NCI-H2171 treated with DMSO at 0.1 percent for 48 hours (cell line): ENCODE measurements at regions not wholly inside any gene's neighbourhood (a gene's known extent, or its start where the extent isn't known, plus 50 kb on each side); places are given as distances from the start of the nearest gene placed in this dataset.
"Not testable (repeated sequence)": the region's sequence is repeated elsewhere in the genome, so short reads cannot be mapped to it uniquely, and the experiment has no call there.

Experiments
- DNase-seq: peaks from one replicate; lab custom pipeline; 2025; lab: John Stamatoyannopoulos, UW

- DNase-seq, result no peak
These were observed 469.2 kb upstream of the ANO5 start for GRCh38 chr11:21723678-21724077.

DNA sequence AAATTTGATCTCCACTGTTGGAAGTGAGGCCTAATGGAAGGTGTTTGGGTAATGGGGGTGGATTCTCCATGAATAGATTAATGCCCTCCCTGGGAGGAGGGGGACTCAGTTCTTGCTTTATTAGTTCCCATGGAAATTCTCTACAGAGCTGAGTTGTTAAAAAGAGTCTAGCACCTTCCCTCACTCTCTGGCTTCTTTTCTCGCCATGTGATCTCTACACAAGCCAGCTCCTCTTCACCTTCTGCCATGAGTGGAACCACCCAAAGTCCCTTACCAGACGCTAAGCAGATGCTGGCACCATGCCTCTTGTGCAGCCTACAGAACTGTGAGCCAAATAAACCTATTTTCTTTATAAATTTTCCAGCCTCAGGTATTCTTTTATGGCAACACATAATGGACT, 465.8 kb upstream of the ANO5 start:
- no peak for DNase-seq

DNA sequence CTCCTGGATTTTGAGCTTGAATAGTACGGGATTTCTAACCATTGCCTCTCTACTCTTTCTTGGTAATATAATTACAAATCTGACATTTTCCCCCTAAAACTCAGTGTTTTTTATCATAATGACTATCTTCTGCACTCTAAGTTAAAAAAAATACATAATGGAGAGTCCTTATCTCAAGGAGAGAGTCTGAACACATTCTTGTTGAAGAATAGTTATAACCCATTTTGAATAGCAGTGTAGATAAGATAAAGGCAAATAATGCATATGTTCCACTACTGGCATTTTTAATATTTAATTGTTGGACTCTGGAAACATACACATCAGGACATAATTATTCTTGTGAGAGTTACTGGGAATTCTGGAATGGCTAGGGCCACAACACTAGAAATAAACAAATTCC, 456.5 kb upstream of the ANO5 start:
- DNase-seq, result no peak

GRCh38 chr11:21752475-21753243, 440.2 kb upstream of the ANO5 start:
- DNase-seq, result not testable (repeated sequence)

- not testable (repeated sequence) for DNase-seq
These were observed 439.6 kb upstream of the ANO5 start for GRCh38 chr11:21753244-21753767.

DNA sequence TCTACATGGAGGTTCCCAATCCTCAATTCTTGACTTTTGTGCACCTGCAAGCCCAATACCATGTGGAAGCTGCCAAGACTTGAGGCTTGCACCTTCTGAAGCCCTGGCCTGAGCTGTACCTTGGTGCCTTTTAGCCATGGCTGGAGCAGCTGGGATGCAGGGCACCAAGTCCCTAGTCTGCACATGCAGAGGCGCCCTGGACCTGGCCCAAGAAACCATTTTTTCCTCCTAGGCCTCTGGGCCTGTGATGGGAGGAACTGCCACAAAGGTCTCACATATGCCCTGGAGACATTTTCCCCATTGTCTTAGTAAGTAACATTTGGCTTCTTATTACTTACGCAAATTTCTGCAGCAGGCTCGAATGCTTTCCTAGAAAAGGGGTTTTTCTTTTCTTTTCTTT, 431.9 kb upstream of the ANO5 start:
- no peak for DNase-seq

DNA sequence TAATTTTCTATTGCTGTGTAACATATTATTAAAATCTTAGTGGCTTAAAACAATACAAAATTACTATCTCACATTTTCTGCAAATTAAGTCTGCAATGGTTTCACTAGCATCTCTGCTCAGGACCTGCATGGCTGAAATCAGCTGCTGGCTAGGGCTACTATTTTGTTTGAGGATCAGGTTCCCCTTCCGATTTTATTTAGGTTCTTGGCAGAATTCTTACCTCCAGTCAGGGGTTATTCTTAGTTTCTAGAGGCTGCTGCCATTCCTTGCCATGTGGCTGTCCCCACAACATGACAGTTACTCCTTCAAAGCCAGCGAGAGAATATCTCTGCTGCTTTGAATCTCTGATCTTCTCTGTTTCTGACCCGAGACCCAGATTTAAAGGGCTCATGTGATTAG, 424.5 kb upstream of the ANO5 start:
- no peak for DNase-seq

DNA sequence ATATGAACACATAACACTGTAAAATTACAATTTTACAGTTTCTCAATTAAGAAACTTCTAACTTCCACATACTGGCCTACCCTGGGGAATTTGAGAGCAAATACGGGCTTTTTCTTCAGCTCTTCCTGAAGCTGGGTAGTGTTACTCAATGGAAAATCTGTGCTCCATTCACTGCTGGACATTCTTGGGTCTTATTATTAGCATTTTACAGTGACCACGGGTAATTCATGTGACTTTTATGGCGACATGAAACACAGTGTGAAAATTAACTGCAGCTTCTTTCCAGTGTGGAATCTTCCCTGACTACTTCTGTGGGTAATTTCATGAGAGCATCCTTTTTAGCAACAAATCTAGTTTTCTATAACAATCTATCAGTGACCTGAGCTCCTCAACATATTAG, 423.7 kb upstream of the ANO5 start:
- no peak for DNase-seq

DNA sequence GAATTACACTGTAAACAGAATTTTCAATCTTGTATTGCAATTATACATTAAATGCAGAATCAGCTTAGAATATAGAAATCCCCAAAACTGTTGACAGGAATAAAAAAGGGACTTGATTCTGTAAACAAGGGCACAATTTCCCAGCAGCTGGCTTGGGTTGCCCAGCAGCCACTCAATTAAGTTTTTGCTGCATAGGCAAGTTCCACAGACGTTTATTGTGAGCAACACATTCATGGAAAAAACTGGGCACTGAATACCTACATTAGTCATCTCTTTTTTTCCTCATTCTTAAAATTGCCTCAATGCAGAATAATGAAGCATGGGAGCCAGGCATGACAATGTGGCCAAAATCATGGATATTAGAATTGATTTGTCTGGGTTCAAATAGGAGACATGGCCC, 421.8 kb upstream of the ANO5 start:
- DNase-seq, result no peak

- DNase-seq, result no peak
These were observed 418.7 kb upstream of the ANO5 start for GRCh38 chr11:21774212-21774611.

DNA sequence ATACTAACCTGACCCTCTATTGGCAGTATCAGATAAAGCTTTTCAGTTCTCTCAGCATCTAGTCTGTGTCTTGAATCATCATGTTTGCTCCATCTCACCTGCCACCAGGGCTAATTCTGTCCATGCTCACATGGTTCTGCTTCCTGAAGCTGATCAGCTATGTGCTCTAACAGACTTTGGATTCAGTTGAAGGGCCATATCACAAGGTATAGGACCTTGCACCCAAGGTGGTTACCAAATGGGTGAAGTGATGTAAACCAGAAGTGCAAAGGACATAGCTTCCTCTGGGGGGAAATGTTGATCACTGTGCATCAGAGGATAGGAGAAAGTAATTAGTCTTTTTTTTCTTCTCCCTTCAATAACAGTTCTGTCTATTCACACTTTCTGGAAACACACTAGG, 417.0 kb upstream of the ANO5 start:
- DNase-seq, result no peak

DNA sequence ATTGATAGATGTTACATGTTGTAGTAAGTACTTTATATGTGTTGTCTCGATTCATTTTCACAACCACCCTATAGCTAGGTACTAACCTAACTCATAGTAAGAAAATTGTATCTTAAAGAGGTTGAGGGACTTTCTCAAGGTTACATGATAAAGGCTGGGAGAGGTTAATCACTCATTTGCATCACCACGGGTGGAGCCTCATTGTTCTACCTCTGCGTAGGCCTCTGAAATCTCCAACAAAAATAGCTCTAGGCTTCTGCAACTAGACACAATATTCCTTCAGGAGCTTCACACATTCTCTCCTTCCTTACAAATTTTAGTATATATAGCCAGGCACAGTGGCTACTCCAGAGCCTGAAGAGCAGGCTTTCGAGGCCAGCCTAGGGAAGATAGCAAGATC, 408.9 kb upstream of the ANO5 start:
- DNase-seq, result no peak

DNA sequence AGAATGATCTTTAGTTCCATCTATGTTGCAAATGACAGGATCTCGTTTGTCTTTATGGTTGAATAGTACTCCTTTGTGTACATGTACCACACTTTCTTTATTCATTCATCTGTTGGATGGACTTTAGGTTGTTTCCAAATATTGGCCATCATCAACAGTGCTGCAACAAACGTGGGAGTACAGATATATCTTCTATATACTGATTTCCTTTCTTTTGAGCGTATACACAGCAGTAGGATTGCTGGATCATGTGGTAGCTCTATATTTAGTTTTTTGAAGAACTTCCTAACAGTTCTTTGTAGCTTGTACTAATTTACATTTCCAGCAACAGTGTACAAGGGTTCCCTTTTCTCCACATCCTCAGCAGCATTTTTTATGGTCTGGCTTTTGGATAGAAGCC, 407.5 kb upstream of the ANO5 start:
- DNase-seq, result no peak

GRCh38 chr11:21794306-21794705, 398.6 kb upstream of the ANO5 start:
- DNase-seq, result no peak

DNA sequence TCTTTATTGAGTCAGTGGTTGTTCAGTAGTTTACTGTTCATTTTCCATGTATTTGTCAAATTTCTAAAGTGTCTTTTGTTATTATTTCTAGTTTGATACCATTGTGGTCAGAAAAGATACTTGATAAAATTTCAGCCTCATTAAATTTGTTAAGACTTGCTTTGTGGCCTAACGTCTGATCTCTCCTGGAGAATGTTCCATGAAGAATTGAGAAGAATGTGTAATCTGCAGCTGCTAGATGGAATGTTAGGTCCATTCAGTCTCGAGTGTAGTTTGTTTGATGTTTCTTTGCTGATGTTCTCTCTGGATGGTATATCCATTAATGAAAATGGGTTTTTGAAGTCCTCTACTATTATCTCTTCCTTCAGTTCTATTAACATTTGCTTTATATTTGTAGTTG, 394.7 kb upstream of the ANO5 start:
- DNase-seq, result no peak

GRCh38 chr11:21804523-21804922, 388.4 kb upstream of the ANO5 start:
- DNase-seq, result not testable (repeated sequence)

- DNase-seq, result no peak
These were observed 386.4 kb upstream of the ANO5 start for GRCh38 chr11:21806508-21806907.

DNA sequence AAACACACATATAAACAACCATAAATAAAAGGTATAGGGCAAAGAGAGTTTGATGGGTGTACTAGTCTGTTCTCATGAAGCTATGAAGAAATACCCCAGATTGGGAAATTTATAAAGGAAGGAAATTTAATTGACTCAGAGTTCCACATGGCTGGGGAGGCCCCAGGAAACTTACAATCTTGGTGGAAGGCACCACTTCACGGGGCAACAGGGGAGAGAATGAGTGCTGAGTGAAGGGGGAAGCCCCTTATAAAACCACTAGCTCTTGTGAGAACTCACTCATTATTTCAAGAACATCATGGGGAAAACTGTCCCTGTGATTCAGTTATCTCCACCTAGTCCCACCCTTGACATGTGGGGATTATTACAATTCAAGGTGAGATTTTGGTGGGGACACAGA, 385.9 kb upstream of the ANO5 start:
- no peak for DNase-seq

DNA sequence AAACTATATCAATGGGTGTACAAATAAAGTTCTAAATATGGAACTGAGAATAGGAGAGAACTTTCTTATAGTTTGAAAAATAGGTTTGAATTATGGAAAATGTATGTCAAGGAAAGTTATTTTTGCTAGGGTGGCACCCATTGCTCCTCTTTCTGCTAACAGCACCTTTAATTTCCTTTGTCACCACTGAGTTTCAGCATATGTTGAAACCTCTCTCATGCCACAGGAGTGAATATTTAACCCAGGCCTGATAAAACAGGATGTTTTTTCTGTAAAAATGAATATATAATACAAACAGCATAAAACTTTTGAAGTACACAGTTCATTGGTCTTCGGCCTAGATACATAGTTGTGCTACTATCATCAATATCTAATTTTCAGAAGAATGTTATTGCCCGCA, 385.5 kb upstream of the ANO5 start:
- no peak for DNase-seq

- peak; percentile 13 for DNase-seq
These were observed 382.2 kb upstream of the ANO5 start for GRCh38 chr11:21810650-21811049.

- DNase-seq, result no peak
These were observed 381.3 kb upstream of the ANO5 start for GRCh38 chr11:21811572-21811971.

DNA sequence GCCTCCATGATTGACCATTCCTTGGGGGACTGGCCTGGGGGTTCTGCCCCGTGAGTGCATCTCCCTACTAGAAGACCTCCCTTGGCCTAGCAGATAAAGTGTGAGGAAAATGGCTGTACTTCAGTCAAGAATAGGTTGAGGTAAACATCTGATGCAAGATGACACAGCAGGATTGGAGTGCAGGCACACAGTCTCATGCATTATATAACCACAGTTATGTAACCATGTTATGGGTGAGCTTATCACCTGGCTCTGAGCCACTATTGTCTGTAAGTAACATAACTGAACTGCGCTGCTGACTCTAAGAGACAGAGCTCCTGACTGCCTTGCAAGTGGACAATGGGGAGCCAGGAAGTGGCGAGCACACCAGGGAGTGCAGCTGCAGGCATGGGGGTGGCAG, 378.7 kb upstream of the ANO5 start:
- no peak for DNase-seq

DNA sequence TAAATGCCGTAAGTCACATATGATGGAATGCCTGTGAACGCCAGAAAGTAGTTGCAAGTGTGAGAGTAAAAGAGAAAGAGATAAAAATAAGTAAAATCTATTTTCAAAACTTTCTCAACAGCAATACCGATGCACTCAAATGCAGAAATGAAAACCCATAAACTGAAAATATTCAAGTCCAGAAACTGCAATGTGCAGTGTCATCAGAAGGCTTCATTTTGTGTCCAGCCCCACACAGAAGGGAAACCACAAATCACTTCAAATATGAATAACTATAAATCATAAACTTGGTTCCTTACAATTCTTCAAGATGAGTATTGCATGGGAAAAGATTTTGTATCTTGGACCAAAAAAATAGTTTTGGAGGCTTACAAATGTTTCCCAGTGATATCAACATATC, 375.2 kb upstream of the ANO5 start:
- no peak for DNase-seq

- DNase-seq, result no peak
These were observed 372.7 kb upstream of the ANO5 start for GRCh38 chr11:21820176-21820575.
